Stimulated activated CD4-positive, alpha-beta T cell treated with anti-CD3 and anti-CD28 coated beads, Interleukin-12 subunit alpha, Interleukin-12 subunit beta, amount 100 ng/mL, for 4 hours (primary cell): ENCODE measurements at regions not wholly inside any gene's neighbourhood (a gene's known extent, or its start where the extent isn't known, plus 50 kb on each side); places are given as distances from the start of the nearest gene placed in this dataset.

Experiments
- DNase-seq: peaks from one replicate; pipeline ENCODE4 v3.0.0-alpha.2; 2020

- DNase-seq: no peak
These were observed 225.6 kb upstream of the HMGA2 start for GRCh38 chr12:65598688-65599087.

DNA sequence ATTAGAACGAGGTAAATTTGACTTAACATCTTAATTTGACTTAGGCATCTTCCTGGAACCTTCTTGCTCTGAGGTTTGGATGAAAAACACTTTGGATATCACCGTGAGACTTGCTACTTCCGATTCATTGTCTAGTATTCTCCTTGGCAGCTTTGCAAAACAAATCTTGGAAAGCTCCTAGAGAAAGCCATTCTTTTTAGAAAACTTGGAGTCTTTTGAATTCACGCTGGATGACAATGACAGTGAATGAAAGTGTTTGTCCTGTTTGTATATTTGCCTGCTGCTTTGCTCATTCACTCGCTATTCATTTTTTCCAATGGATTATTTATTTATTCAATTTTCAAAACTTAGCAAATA is 222.1 kb upstream of the HMGA2 start:
- no peak for DNase-seq

DNA sequence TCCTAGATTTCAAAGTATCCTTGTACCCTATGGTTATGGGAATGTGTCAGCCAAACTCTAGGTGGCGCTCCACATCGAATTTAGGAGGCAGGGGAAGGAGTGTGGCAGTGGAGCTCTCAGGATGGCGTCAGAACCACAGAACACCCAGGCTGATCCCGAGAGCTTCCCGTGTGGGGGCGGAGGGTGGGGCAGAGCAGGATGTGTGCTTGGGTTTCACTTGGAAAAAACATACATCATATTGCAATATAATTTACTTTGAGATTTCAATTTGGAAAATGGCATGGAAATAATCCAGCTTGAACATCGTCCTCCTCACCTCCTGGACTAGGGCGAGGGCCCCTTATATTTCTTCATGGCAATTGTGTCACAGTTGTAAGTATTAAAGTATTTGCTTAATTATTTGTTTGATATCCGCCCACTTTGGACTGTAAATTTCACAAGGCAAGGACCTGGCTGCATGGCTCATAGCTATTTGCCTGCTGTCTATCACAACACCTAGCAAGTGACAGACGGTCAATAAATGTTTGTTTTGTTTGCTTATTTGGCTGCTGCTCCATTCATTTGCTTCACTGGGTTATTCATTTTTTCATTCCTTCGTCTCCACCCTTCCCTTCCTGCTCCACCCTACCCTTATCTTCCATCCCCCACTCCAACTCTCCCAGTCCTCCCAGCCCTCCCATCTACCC is 221.5 kb upstream of the HMGA2 start:
- DNase-seq: peak; percentile 24

- DNase-seq: no peak
These were observed 220.6 kb upstream of the HMGA2 start for GRCh38 chr12:65603438-65604351.

- DNase-seq: no peak
These were observed 219.3 kb upstream of the HMGA2 start for GRCh38 chr12:65605019-65605418.

DNA sequence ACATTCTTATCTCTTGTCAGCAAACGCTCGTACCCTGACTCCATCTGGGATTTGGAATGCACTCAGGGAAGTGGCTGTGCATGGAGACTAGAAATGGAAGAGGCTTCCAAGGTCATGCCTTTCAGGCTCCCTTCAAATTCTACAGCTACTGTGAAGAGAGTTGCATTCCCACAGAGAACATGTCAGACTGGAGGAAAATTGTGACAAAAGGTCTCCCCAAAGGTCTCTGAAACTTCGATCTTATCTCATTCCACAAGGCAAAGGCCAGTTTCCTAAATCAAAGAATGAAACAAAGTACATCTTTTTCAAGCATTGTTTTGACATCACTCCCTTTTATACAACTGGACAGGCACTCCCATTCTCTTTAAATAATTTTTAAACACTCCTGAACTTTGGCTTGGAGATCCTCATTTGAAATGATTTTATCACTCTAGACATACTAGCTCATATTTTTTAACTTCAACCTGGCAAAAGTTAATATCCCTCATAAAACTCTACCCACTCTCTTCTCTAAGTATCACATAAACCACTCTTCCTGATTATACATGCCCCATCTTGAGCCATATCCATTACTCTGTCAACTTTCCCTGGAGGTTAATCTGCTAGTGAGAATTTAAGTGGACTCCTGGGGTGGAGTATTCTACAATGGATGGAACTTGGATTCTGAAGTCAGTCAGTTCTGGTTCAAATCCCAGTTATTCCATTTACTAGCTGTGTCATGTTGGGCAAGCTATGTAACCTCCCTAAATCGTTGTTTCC is 218.1 kb upstream of the HMGA2 start:
- DNase-seq: no peak

- DNase-seq: no peak
These were observed 216.9 kb upstream of the HMGA2 start for GRCh38 chr12:65607401-65607841.

GRCh38 chr12:65608319-65608916 is 215.9 kb upstream of the HMGA2 start:
- no peak for DNase-seq

DNA sequence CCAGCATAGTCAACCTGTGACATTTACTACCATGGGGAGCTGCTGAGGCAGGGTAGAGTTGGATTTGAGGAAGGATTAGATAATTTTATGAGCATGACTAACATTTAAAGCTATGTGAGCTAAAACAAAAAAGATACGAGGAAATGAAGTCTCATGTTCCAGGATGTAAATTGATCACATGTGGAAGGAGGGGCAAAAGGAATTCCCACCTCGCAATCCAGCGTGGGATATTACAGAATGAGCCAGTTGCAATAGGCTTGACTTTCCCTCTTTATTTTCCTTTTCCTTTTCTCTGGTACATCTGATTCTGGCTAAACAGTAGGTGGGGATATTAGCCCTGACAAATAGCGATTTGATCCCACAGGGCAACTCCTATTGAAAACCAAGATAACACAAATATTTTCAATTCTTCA is 214.9 kb upstream of the HMGA2 start:
- no peak for DNase-seq

GRCh38 chr12:65611396-65611795 is 212.9 kb upstream of the HMGA2 start:
- no peak for DNase-seq

DNA sequence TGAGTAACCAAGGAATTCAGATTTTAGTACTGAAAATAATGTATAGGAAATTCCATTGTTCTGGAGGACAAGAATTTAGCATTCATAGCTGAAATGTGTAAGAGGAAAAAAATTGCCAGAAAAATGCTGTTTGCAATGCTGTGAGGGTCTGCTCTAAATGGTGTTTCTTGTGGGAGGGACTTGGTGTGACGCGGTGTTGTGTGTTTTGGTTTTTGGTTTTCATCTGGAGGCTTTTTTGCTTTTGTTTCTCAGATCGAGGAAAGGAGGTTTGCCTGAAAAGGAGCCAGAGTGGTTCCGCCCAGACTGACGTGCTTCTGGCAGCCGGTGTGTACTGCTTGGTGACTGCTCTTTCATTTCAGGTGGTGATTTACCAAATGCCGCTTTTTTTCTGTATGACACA is 211.8 kb upstream of the HMGA2 start:
- DNase-seq: no peak

GRCh38 chr12:65613692-65614091 is 210.6 kb upstream of the HMGA2 start:
- no peak for DNase-seq

DNA sequence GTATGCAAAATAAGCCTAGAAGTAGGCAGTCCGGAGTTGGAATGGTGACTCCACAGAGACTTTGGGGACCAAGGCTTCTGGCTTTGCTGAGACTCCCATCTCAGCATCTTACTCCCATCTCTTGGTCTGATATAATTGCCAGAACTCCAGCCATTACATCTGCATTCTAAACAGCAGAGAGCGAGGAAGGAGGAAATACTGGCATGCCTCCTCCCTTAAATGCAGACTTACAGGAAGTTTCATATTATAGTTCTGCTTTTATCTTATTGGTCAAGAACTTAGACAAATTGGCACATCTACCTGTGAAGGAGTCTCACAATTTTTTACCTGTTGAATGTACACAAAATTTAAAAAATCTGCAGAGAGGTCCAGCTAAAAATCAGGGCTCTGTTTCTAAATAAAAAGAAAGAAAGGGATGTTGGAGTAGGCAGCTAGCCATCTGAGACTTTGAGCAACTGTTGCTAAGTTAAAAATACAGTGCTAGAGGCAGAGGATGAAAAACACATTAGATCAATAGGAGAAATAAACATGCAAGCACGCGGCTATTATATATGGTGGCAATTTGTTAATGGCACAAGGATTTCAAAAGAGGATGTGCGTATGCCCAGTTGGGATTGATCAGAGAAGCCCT is 209.9 kb upstream of the HMGA2 start:
- no peak for DNase-seq

DNA sequence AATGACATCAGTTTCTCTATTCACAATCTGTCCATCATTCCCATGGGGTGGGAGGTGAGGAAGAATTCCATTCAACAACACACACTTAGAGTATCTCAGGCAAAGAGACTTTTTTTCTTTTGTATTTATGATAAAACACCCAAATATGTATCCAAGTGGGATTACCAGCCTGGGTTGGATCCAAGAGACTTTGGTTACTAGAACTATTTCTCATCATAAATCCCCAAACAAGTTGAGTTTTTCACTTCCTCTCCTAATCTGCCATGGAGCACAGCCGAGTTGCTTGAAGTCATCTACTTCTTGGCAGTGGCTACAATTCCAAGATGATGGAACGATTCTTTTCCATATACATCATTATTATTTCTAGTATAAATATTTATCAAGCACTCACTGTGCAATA is 209.2 kb upstream of the HMGA2 start:
- DNase-seq: no peak

GRCh38 chr12:65616022-65616421 is 208.3 kb upstream of the HMGA2 start:
- no peak for DNase-seq

DNA sequence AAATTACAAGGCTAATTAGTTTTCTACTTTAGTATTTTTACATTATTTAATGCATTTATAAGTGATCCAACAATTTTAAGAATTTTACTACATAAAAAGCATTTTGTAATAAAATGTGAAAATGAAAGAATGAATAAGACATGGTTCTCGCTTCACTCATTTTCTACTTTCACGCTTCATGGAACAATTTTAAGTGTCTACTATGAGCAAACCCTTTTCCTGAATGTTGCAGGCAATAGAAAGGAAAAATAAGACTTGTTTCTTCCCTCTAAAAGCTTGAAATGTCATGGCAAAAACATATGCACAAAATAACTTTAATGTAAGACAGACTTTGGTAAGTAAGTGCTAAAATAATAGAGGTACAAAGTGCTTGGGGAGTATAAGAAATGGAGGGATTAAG is 205.7 kb upstream of the HMGA2 start:
- DNase-seq: no peak

- no peak for DNase-seq
These were observed 205.3 kb upstream of the HMGA2 start for GRCh38 chr12:65619018-65619417.

- no peak for DNase-seq
These were observed 204.2 kb upstream of the HMGA2 start for GRCh38 chr12:65620046-65620445.

- DNase-seq: no peak
These were observed 202.2 kb upstream of the HMGA2 start for GRCh38 chr12:65622056-65622455.

GRCh38 chr12:65623507-65623906 is 200.8 kb upstream of the HMGA2 start:
- no peak for DNase-seq

- DNase-seq: no peak
These were observed 199.7 kb upstream of the HMGA2 start for GRCh38 chr12:65624554-65625086.

GRCh38 chr12:65628061-65628460 is 196.2 kb upstream of the HMGA2 start:
- DNase-seq: no peak
